Head of caudate nucleus (tissue), 42 donors: ENCODE measurements at regions not wholly inside any gene's neighbourhood (a gene's known extent, or its start where the extent isn't known, plus 50 kb on each side); places are given as distances from the start of the nearest gene placed in this dataset.

Source experiments
- DNase-seq, 42 donors: peaks; one replicate each; pipeline versions ENCODE4 v3.0.0 to v3.0.0-alpha.2; 2020 to 2021; ENCODE audit warnings: mixed read lengths in 7 of 42
- intact Hi-C: fragments of 100-400 bp; cut with DNase I; formaldehyde crosslinking; loops from one replicate; pipeline ENCODE4 v1.15.0; 2022

DNA sequence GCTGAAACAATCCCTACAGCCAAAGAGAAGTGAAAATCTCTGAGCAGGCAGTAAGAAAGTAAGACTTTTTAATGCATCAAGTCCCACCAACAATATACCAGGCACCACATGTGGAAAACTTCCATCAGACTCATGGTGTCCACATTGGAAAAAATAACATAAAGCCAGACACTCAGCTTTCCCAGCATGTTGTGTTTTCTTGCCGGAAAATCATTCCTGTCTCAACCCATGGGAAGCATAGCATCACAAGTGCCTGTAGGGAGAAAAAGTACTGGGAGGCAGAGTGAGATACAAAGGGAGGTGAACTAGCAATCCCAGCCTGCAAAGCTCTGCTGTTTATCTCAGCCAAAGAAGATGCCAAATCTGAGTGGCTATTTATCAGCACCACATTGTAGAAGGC lies 868.9 kb downstream of the SI start:
- intact Hi-C loops = no loop called here
- DNase-seq = no peak

DNA sequence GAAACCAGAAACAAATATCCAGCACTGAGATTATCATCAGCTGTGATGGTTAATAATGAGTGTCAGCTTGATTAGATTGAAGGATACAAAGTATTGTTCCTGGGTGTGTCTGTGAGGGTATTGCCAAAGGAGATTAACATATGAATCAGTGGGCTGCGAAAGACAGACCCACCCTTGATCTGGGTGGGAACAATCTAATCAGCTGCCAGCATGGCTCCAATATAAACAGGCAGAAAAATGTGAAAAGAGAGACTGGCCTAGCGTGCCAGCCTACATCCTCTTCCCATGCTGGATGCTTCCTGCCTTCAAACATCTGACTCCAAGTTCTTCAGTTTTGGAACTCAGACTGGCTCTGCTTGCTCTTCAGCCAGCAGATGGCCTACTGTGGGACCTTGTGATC lies 869.5 kb downstream of the SI start:
- intact Hi-C loops = no loop called here
- DNase-seq = no peak

DNA sequence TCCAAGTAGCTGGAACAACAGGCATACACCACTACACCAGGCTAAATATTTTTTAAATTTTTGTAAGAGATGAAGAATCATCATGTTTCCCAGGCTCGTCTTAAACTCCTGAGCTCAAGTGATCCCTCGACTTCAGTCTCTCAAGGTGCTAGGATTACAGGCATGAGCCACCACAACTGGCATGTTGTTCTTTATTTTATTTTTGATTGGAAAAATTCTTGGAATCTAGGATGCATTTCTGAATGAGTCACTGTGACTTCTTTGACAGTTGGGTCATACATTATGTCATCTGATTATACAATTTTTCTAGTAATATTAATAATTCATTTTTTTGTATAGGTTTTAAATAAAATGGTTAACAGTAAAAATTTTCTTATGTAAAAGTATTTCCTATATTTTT lies 870.2 kb downstream of the SI start:
- DNase-seq = no peak
- intact Hi-C loops = no loop called here

DNA sequence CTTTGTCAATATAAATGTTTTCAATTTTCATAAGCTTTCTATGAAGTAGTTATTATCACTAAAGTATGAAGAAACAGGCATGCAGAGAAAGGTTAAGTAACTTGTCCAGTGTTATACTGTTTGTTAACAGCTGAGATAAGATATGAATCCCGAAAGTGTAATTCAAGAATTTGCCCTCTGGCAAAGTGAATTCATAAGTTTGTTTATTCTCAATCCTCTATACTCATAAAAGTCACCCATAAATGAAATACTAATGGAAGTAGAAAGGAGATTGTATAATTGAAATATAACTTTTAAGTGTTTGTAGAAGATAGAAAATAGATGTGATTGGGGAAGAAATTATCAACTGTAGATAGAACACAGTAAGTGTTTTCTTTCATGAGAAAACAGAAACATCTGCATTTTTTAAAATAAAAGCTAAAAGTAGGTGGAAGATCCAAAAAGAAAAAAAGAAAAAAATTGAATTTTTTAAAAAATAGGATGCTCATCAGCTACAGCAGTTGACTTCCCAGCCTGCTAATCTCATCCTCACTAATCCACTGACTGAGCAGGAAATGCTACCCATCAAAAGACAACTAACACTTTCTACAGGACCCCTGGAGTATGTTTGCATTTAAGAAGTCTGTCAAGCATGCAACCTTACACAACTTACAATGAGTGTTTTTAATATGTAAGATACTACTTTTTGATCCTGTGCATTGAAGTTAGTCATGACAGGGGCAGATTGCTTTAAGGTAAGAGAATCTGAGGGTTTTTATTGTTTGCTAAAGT lies 878.1 kb downstream of the SI start:
- intact Hi-C loops = no loop called here
- DNase-seq = no peak

DNA sequence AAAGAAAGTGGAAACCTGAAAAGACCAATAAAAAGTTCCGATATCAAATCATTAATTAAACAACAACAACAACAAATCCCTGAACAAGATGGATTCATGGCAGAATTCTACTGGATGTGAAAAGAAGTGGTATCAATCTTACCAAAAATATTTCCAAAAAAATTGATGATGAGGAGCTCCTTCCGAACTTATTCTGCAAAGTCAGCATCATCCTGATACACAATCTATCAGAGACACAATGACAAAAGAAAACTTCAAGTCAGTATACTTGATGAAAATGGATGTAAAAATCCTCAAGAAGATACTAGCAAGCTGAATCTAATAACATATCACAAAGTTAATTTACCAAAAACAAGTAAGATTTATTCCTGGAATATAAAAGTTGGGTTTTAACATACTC lies 881.8 kb downstream of the SI start:
- no peak for DNase-seq
- intact Hi-C loops = no loop called here

DNA sequence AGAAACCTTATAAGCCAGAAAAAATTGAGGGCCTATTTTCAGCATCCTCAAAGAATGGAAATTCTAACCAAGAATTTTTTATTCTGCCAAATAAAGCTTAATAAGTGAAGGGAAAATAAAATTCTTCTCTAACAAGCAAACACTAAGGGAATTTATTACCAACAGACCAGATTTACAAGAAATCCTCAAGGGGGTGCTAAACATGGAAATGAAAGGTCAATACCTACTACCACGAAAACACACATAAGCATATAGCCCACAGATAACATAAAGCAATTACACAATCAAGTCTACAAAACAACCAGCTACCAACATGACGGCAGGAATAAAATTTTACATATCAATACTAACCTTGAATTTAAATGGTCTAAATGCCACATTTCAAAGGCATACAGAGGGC lies 883.5 kb downstream of the SI start:
- intact Hi-C loops = no loop called here
- no peak for DNase-seq

DNA sequence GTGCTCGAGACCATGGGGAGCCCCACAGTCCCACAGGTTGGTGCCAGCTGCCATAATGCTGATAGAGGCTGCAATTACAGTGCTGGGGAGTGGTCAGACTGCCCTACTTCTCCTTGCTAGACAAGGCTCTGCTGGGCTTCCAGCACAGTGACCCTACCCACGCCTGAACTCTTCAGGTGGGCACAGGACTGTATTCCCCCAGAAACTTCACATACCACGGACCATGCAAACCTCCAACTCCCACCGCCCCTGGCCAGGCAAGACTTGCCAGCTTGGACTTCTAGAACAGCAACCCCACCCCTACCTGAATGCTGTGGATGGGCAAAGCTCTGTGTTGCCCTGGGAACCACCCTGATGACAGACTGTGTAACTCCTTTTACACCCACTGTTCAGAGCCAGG lies 885.3 kb downstream of the SI start:
- intact Hi-C loops = no loop called here
- DNase-seq = no peak

DNA sequence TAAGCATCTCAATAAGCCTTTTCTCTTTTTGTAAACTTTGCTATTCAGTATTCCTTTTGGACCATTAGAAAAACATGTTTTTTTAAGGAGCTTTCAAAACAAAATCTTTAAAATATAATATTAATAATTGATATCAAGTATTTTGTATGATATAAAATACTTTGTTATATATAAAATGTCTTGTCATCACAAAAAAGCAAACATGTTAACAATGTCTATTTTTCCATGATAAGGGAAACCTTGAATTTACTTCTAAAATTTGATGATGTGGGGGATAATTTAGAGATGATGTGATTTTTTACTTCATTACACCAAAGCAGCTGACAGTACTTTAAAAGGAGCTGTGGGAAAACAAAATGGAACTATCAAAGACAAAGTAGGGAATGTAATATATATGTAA lies 887.7 kb downstream of the SI start:
- intact Hi-C loops = no loop called here
- no peak for DNase-seq

DNA sequence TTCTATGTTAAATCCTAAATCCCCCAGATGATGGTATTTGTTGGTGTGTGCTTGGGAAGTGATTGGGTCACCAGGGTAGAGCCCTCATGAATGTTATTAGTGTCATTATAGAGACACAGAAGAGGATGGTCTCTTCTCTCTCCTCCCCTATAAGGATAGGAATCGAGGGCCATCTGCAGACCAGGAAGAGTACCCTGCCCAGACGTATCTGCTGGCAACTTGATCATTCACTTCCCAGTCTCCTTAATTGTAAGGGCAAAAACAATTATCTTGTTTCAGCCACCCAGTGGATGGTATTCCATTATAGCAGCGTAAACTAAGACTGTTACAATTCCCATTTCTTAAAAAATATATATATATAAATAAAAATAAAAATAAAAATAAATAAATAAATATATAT lies 892.2 kb downstream of the SI start:
- intact Hi-C loops = no loop called here
- DNase-seq = no peak

DNA sequence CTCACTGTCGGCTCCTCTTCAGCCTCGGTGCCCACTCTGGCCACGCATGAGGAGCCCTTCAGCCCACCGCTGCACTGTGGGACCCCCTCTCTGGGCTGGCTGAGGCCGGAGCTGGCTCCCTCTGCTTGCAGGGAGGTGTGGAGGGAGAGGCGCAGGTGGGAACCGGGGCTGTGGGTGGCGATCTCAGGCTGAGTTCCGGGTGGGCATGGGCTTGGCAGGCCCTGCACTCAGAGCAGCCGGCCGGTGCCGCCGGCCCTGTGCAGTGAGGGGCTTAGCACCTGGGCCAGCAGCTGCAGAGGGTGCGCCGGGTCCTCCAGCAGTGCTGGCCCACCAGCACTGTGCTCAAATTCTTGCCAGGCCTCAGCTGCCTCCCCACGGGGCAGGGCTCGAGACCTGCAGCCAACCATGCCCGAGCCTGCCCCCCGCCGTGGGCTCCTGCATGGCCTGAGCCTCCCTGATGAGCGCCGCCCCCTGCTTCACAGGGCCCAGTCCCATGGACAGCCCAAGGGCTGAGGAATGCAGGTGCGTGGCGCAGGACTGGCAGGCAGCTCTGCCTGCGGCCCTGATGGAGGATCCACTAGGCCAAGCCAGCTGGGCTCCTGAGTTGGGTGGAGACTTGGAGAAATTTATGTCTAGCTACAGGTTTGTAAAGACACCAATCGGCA lies 899.1 kb downstream of the SI start:
- DNase-seq = no peak
- intact Hi-C loops = no loop called here

DNA sequence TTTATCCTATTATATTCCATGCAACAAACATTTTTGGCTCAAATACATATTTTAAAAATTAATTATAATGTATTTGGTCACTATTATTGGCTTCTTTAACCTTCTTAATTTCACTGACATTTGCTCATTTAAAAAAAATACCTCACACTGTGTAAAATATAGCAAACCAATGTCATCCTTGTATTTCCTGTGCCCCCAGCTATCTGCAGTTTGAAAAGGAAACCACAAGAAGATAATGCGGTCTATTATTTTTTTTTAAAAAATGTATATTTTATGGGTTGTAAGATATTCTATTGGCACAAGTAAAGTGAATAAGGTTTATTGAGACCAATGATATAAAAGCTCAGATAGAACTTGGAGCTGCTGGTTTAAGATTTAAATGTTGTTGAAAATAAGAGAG lies 904.2 kb downstream of the SI start:
- DNase-seq = no peak
- intact Hi-C loops = no loop called here

DNA sequence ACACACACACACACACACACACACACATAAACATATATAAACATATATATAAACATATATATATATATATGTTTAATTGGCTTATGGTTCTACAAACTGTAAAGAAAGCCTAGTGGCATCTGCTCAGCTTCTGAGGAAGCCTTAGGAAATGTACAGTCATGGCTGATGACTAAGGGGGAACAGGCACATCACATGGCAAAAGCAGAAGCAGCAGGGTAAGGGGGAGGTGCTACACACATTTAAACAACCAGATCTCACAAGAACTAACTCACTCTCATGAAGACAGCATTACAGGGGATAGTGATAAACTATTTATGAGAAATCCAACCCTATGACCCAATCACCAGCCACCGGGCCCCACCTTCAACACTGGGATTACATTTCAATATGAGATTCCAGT lies 922.9 kb downstream of the SI start:
- no peak for DNase-seq
- intact Hi-C loops = no loop called here

DNA sequence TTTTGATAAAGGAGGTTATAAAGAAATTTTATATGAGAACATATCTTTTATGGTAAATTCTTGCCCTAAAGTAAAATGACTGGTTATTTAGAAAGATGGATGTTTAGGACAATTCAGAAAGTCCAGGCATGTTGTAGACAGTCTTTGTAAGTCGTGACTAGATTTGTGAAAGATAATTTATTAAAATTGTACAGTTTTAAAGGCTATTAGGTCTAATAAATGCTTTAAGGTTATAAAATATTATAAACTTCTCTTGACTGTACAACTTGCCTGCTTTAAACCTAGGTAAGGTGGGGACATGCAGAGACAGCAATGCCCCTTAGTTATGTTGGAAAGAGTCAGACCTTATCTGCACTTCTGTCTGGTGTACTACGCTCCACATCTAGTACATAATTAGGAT lies 933.5 kb downstream of the SI start:
- intact Hi-C loops = no loop called here
- no peak for DNase-seq

DNA sequence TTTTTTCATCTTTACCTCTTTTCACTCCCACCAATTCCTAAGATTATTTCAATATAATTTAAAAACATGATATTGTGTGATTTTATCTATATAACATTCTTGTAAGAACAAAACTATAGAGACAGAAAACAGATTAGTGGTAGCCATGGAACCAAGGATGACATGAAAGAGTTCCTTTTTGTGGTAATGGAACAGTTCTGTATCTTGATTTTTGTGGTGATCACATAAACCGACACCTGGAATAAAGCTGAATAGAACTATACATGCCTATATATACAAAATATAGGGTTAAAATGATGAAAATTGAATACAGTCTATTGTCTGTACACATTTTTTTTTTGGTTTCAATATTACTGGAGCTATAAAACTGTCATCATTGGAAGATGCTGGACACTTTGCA lies 945.4 kb downstream of the SI start:
- intact Hi-C loops = no loop called here
- no peak for DNase-seq

DNA sequence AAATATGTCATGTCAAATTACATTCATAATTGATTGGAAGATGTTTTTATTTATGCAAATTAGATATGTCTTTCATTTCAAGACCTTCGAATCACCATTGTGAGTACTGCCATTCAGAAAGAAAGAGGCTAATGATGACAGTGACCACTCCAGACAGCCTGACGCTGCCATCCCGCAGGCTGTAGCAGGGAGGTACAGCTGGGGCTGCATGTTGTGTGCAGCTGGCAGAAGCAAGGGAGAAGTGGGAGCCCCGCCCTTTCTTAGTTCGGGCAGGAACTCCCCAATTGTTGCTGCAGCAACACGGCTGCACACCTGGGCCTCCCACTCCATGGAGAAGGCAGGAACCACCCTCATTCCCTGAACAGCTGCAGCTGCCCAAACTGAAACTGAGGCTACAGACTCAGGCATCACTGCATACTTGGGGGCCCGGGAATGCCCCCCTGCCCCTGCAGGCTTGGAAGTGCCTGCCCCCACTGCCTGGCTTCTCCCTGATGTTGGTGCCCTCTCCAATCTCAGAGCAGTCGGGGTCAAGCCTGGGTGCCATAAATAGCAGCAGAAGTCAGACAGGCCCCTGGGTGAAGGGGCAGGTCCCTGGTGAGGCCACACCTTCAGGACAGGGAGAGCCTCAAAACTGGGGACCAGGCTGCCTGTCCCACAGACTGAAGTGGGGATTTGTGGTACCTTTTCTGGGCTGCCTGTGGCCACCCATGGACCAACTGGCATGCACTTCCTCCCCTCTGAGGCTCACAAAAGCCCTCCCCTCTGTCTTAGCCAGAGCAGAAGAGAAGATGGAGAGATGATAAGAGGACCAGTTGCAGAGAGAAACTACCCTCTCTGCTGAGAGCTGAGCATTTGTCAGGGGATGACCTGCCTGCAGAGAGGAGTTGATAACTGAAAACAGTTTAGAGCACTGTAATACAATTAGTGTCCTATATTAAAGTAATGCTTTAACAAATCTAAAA lies 964.6 kb downstream of the SI start:
- DNase-seq = no peak
- intact Hi-C loops = no loop called here

DNA sequence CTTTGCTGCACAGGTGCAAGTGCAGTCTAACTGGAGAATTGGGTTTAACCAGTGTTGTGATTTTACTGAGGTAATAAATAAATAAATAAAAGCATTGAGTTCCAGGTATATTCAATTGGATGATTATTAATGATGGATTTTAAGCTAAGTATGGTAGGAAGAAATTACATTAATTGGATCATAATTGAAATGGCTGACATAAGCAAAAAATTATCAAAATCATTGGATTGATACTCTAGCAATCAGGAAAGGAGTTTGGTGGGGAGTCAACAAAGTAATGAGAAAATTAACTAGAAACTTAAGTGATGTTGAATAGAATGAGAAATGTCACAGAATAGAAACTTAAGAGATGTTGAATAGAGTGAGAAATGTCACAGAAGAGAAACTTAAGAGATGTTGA lies 981.9 kb downstream of the SI start:
- DNase-seq = no peak
- intact Hi-C loops = no loop called here

DNA sequence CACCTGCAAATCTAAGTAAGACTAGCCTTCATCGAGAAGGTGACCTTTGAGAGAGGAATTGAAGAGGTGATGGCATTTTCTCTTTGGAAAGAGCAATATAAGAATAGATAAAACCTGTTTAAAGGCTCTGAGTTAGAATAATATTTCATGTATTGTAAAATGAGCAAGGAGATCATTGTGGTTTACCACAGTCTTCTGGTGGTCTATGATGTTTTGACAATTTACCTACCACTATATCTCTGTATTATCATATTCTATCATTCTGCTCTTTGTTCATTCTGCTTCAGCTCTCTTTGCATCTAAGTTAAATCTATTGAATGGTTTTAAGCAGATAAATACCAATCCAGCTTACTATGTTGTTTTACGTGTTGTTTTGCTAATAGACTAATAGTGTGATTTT lies 982.3 kb downstream of the SI start:
- DNase-seq = no peak
- intact Hi-C loops = no loop called here

DNA sequence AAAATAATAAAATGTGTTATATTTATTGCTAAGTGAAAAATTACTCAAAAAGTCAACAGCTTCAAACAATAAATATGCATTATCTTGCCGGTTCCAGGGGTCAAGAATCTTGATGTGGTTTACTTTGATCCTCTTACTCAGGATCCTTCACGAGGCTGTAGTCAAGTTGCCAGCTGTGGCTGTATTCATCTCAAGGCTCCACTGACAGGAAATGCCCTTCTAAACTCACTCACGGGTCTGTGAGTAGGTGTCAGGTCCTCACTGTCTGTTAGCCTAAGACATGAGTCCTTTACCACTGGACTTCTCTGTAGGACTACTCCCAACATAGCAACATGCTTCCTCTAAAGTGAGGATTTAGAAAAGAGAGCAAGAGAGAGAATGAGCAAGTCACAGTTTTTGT lies 983.0 kb downstream of the SI start:
- no peak for DNase-seq
- intact Hi-C loops = no loop called here

DNA sequence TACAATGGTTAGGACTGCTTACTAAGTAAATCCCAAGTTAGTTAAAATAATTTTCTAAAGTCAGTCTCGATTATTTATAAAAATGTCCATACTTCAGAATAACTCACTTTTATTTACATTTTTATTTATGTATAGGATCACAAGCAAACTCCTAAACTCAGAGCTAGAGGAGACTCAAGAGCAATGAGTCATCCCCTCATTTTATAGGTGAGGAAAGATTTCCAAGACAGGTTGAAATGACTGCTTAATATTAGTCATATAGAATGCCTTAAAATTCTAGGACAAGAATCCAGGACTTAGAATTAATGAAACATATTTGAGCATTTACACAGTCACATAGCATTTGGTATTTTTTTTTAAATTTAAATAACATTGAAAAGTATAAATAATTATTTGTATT lies 983.8 kb downstream of the SI start:
- no peak for DNase-seq
- intact Hi-C loops = no loop called here

DNA sequence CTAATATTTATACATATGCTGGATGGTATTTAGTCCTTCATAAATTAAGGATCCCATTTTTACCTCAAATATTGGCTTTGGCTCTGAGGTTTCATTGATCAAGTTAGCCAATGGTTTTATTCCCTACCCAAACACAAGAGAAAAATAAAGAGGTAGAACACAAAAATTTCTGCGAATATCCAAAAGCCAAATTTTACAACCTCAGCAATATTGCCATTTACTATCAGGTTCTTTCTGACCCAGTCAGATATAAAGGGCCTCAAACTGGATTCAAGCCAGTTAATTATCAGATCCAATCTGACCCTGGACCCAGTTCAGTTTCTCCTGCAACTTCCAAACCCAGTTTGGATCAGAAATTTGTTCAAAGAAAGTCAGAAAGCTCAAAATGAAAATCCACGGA lies 998.1 kb downstream of the SI start:
- intact Hi-C loops = no loop called here
- no peak for DNase-seq
